Stomach (tissue), 8 donors: ENCODE measurements at regions not wholly inside any gene's neighbourhood (a gene's known extent, or its start where the extent isn't known, plus 50 kb on each side); places are given as distances from the start of the nearest gene placed in this dataset.

Experiments used
- DNase-seq, 2 donors: peaks; one replicate each; pipeline versions ENCODE4 v3.0.0 to v3.0.0-alpha.2; 2013 to 2019
- H3K27ac ChIP-seq, 5 donors: fragments of 200-600 bp in 4 of 5; sonication (generic) in 4 of 5; one replicate each; pipeline ENCODE4 v1.5.1; 2013 to 2019; ENCODE audit warnings: mild to moderate bottlenecking in 1 of 5, moderate library complexity in 1 of 5
- H3K27me3 ChIP-seq, 3 donors: fragments of 200-600 bp; sonication (generic); one replicate each; pipeline ENCODE4 v1.5.1; 2017 to 2019; ENCODE audit warnings: mixed run types in 1 of 3
- H3K36me3 ChIP-seq, 4 donors: fragments of 200-600 bp; sonication (generic); 1 replicate in 3 of 4; 2 replicates in 1 of 4; pipeline ENCODE4 v1.5.1; 2016 to 2019
- H3K4me1 ChIP-seq, 4 donors: fragments of 200-600 bp; sonication (generic); one replicate each; pipeline ENCODE4 v1.5.1; 2016 to 2019
- H3K4me3 ChIP-seq, 4 donors: fragments of 200-600 bp; sonication (generic) in 3 of 4; one replicate each; pipeline ENCODE4 v1.5.1; 2016 to 2019; ENCODE audit warnings: mild to moderate bottlenecking in 1 of 4
- H3K9me3 ChIP-seq, 4 donors: fragments of 200-600 bp; sonication (generic); one replicate each; pipeline ENCODE4 v1.5.1; 2016 to 2019
- EP300 ChIP-seq: sonication (generic); formaldehyde crosslinking; IDR thresholded peaks from one replicate; pipeline ENCODE4 v1.6.1; 2017; ENCODE audit warnings: antibody characterized with exemption
- POLR2A ChIP-seq, 4 donors: fragments of 450-650 bp; IDR thresholded peaks; one replicate each; pipeline ENCODE4 v1.6.1; 2016; ENCODE audit warnings: antibody characterized with exemption in 4 of 4, control low read depth in 2 of 4, mild to moderate bottlenecking in 1 of 4, moderate library complexity in 1 of 4
- POLR2AphosphoS5 ChIP-seq, 3 donors: sonication (generic); formaldehyde crosslinking; IDR thresholded peaks; one replicate each; pipeline ENCODE4 v1.6.1; 2016; ENCODE audit warnings: antibody characterized with exemption in 3 of 3
- WGBS, 5 donors: extraction: QIAGEN DNeasy Blood & Tissue Kit in 3 of 5; methylation state at CpG; one replicate each; pipeline versions ENCODE4 v1.1.5 to v1.1.7; 2013 to 2018; 5-methylcytosine and 5-hydroxymethylcytosine counted together
- intact Hi-C: fragments of 100-400 bp; cut with DNase I; formaldehyde crosslinking; loops from one replicate; pipeline ENCODE4 v1.15.1; 2023; ENCODE audit warnings: low total_unique reads
- TF ChIP-seq, protein P1 (sequence below), 7 experiments: fragments of 450-650 bp in 4 of 7; fragments of 200-600 bp in 3 of 7; sonication (generic) in 3 of 7; IDR thresholded peaks; one replicate each; pipeline ENCODE4 v1.5.1; 2016 to 2019; ENCODE audit warnings: antibody characterized with exemption in 7 of 7, control low read depth in 2 of 7, mild to moderate bottlenecking in 1 of 7
- donor health status: healthy with polysubstance abuse.
- donor health status: Bipolar disorder and iron deficiency.
- donor health status: healthy.

DNA sequence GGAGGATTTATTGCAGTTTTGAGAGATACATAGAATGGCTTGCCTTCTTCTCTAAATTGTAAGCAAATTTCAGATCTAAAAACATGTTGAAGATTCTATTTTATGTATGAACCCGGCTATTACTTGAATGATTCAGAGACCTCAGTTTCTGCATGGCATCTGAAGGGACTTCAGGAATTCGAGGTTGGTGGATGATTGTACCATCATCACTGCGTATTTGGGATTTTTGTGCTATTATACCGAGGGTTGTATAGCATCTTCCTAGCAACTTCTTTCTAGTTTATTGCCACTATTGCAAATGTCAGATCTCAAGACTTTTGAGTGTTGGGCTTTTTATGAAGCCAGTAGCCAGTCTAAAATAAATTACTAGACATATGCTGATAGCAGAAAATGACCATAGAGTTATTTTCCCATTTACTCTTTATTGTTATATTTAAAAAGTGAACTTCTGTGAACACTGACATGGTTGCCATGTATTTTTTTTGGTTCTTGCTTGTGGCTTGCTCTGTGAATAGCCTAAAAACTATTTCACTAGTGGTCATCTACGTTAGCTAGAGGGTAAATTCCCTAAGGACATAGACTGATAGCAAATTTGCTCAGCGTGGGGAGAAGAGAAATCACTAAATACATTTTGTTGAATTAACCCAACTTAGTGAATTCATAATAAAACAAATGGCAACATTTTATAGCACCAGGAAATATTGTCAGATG, 70.6 kb upstream of the KLF12 start:
- H3K4me3 ChIP-seq = no peak overlapping the region
- peaks cover 0 to 12% (median 0%) of the 10 kb centered on the region in 4 donors for H3K4me1 ChIP-seq
- intact Hi-C loops = no loop called here
- TF ChIP-seq, protein P1, sequence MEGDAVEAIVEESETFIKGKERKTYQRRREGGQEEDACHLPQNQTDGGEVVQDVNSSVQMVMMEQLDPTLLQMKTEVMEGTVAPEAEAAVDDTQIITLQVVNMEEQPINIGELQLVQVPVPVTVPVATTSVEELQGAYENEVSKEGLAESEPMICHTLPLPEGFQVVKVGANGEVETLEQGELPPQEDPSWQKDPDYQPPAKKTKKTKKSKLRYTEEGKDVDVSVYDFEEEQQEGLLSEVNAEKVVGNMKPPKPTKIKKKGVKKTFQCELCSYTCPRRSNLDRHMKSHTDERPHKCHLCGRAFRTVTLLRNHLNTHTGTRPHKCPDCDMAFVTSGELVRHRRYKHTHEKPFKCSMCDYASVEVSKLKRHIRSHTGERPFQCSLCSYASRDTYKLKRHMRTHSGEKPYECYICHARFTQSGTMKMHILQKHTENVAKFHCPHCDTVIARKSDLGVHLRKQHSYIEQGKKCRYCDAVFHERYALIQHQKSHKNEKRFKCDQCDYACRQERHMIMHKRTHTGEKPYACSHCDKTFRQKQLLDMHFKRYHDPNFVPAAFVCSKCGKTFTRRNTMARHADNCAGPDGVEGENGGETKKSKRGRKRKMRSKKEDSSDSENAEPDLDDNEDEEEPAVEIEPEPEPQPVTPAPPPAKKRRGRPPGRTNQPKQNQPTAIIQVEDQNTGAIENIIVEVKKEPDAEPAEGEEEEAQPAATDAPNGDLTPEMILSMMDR (IDR thresholded peaks at IDR 0.05) = no peak
- TF ChIP-seq POLR2AphosphoS5 (IDR thresholded peaks at IDR 0.05) (no peak), EP300 (no peak), POLR2A (IDR thresholded peaks at IDR 0.05) (no peak)
- H3K36me3 ChIP-seq = no peaks in the 10 kb centered on the region
- no peak overlapping the region for H3K27ac ChIP-seq
- DNase-seq = no peak
- no peaks in the 10 kb centered on the region for H3K27me3 ChIP-seq
- 87 to 95% (median 92%) methylated on average over 6 of the region's 6 CpGs for WGBS, 5 donors
- no peaks in the 10 kb centered on the region for H3K9me3 ChIP-seq

DNA sequence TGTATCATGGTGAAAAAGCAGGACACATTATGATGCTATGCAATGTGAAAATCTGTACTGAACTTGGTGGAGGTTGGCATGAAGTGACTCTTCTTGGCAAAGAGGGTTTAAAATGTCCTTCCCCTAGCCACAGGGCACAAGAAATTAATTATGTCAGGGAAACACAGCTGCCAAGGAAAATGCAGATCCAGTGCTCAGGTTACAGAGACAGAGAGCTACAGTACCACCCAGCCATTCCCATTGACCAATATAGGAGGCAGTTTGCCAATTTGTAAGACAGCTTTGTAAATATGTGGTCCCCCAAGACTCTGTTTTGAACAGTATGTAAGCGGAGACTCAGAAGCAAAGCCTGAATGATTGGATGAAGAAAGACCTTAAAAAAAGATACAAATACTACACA, 69.4 kb upstream of the KLF12 start:
- intact Hi-C loops = no loop called here
- 79 to 95% (median 86%) methylated on average over 1 of the region's 1 CpG for WGBS, 5 donors
- peaks cover 0 to 12% (median 0%) of the 10 kb centered on the region in 4 donors for H3K4me1 ChIP-seq

DNA sequence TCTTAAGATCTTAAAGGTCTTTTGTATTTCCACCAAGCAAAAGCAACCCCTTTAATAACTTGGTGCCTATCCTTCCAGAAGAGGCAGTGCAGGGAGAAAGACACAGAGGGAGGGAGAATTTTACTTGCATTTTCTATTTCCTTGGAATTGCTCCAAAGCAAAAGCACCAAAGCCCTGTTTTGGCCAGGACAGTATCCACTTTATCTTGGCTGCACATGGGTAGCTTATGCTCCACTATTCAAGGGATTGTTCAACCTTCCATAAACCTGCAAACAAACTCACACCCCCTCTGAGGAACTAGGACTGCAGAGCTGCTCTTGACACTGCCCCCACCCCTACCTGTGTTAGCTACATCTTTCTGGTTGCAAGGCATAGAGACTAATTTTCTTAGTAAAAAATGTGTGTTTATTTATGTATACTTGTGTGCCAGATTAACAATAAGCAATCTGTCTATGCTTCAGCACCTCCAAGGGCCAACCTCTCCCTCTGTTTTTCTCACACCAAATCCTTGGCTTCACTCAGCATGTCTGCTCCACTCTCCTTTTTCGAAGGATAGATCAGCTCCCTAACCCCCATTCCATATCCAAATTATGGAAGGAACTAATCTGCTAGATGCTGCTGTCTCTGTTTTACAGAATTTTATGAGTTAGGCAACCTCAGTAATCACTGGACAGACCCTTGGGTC, 68.1 kb upstream of the KLF12 start:
- H3K27me3 ChIP-seq = no peaks in the 10 kb centered on the region
- no peak overlapping the region for H3K4me3 ChIP-seq
- peaks cover 0 to 12% (median 0%) of the 10 kb centered on the region in 4 donors for H3K4me1 ChIP-seq
- TF ChIP-seq, protein P1 (IDR thresholded peaks at IDR 0.05) = no peak
- H3K9me3 ChIP-seq = no peaks in the 10 kb centered on the region
- H3K36me3 ChIP-seq = no peaks in the 10 kb centered on the region
- peak in 1 of 2 donors; percentile 16 for DNase-seq
- 72 to 93% (median 80%) methylated on average over 1 of the region's 1 CpG for WGBS, 5 donors
- H3K27ac ChIP-seq = no peak overlapping the region
- intact Hi-C loops = no loop called here

More for the DNA sequence above, 69.4 kb upstream of the KLF12 start:
- H3K4me3 ChIP-seq = no peak overlapping the region
- H3K36me3 ChIP-seq = no peaks in the 10 kb centered on the region
- TF ChIP-seq EP300 (no peak), POLR2A (IDR thresholded peaks at IDR 0.05) (no peak), POLR2AphosphoS5 (IDR thresholded peaks at IDR 0.05) (no peak)
- TF ChIP-seq, protein P1 (IDR thresholded peaks at IDR 0.05) = no peak
- no peak for DNase-seq
- H3K9me3 ChIP-seq = no peaks in the 10 kb centered on the region
- H3K27me3 ChIP-seq = no peaks in the 10 kb centered on the region
- no peak overlapping the region for H3K27ac ChIP-seq

DNA sequence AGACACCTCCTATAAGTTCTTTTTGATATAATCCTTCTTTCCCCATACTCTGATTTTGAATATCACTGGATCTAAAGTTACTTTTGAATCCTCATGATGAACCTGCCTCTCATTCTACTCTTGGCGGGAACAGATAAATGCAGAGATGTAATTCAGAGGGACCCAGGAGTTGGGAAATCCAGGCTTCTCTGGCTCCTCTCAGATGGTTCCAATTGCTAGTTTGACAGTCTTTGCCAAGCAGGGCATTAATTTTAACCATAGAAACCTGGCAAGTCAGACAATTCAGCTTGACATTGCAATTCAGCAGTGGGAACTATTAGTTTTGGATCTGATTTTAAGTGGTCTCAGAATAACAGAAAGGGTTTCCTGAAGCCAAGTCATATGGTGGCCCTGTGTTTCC, 67.3 kb upstream of the KLF12 start:
- no peak for DNase-seq
- TF ChIP-seq POLR2AphosphoS5 (IDR thresholded peaks at IDR 0.05) (no peak), EP300 (no peak), POLR2A (IDR thresholded peaks at IDR 0.05) (no peak)
- TF ChIP-seq, protein P1 (IDR thresholded peaks at IDR 0.05) = no peak
- no peaks in the 10 kb centered on the region for H3K36me3 ChIP-seq
- peaks cover 0 to 12% (median 0%) of the 10 kb centered on the region in 4 donors for H3K4me1 ChIP-seq
- no peak overlapping the region for H3K27ac ChIP-seq
- H3K4me3 ChIP-seq = no peak overlapping the region
- no peaks in the 10 kb centered on the region for H3K9me3 ChIP-seq
- 93 to 100% (median 96%) methylated on average over 1 of the region's 1 CpG for WGBS, 5 donors
- H3K27me3 ChIP-seq = no peaks in the 10 kb centered on the region
- intact Hi-C loops = no loop called here
